ENCODE measurements at regions not wholly inside any gene's neighbourhood (a gene's known extent, or its start where the extent isn't known, plus 50 kb on each side); places are given as distances from the start of the nearest gene placed in this dataset.

- Histone ChIP-seq H3K9me3 (ENCODE audit: control insufficient read depth, insufficient read depth, low read length) (peaks cover 6% of the 10 kb centered on the region), H3K36me3 (ENCODE audit: control insufficient read depth, insufficient read depth, low read length) (no peaks in the 10 kb centered on the region), H3K23ac (ENCODE audit: low read depth, low read length) (no peak overlapping the region), H2AK9ac (replicated peaks; ENCODE audit: low read depth, low read length, poor library complexity) (no peak overlapping the region), H3K4me3 (ENCODE audit: insufficient read depth, low read depth, low read length) (no peak overlapping the region), H3K18ac (ENCODE audit: low read depth, low read length) (no peak overlapping the region), H3K79me1 (ENCODE audit: low read depth in 1 of 2, low read length in 2 of 2) (no peaks in the 10 kb centered on the region), H3K9me1 (ENCODE audit: insufficient read depth, low read length) (no peaks in the 10 kb centered on the region), H3K14ac (replicated peaks; ENCODE audit: low read depth, low read length) (no peak overlapping the region), H2AFZ (replicated peaks; ENCODE audit: low read length, poor library complexity) (no peak overlapping the region), H4K91ac (ENCODE audit: insufficient read depth, low read depth, low read length) (no peak overlapping the region), H2BK15ac (ENCODE audit: low read depth, low read length) (no peak overlapping the region), H4K5ac (ENCODE audit: low read depth, low read length) (no peak overlapping the region), H3K4me1 (ENCODE audit: control insufficient read depth, insufficient read depth, low read length) (no peaks in the 10 kb centered on the region), H3K4ac (ENCODE audit: low read depth, low read length) (no peak overlapping the region), H4K8ac (ENCODE audit: low read depth in 2 of 2, low read length in 2 of 2) (no peak overlapping the region), H3K9ac (ENCODE audit: low read depth, low read length) (no peak overlapping the region), H2AK5ac (ENCODE audit: low read depth, low read length) (no peak overlapping the region), H3K4me2 (ENCODE audit: low read depth, low read length) (no peak overlapping the region), H3K27ac (ENCODE audit: insufficient read depth, low read length) (no peak overlapping the region), H4K20me1 (ENCODE audit: insufficient read depth, low read length) (no peaks in the 10 kb centered on the region), H3K56ac (ENCODE audit: extremely low read depth, insufficient read depth, low read length) (no peak overlapping the region), H2BK120ac (ENCODE audit: low read depth, low read length) (no peak overlapping the region), H2BK20ac (ENCODE audit: low read depth, low read length) (no peak overlapping the region), H3K27me3 (ENCODE audit: control insufficient read depth, insufficient read depth, low read length) (no peaks in the 10 kb centered on the region), H2BK5ac (ENCODE audit: low read depth, low read length, poor library complexity, severe bottlenecking) (no peak overlapping the region)
- BruUV-seq (replicated peaks): no TSS peak
- TF ChIP-seq CHD1 (IDR thresholded peaks at IDR 0.05; ENCODE audit: low read depth, low read length) (no peak), CEBPB (IDR thresholded peaks at IDR 0.05; ENCODE audit: low read depth, low read length) (no peak), ELK1 (IDR thresholded peaks at IDR 0.05; ENCODE audit: borderline replicate concordance, low read depth, low read length) (no peak), NFE2L2 (IDR thresholded peaks at IDR 0.05; ENCODE audit: low read depth, low read length) (no peak), MAFK (IDR thresholded peaks at IDR 0.05; ENCODE audit: low read depth, low read length) (no peak), POLR2A (IDR thresholded peaks at IDR 0.05; ENCODE audit: low read depth, low read length) (no peak), RFX5 (IDR thresholded peaks at IDR 0.05; ENCODE audit: low read depth, low read length) (no peak), MAZ (IDR thresholded peaks at IDR 0.05; ENCODE audit: borderline replicate concordance, low read depth, low read length) (no peak), MXI1 (IDR thresholded peaks at IDR 0.05; ENCODE audit: borderline replicate concordance, low read depth, low read length) (no peak)
- TF ChIP-seq, protein P1, sequence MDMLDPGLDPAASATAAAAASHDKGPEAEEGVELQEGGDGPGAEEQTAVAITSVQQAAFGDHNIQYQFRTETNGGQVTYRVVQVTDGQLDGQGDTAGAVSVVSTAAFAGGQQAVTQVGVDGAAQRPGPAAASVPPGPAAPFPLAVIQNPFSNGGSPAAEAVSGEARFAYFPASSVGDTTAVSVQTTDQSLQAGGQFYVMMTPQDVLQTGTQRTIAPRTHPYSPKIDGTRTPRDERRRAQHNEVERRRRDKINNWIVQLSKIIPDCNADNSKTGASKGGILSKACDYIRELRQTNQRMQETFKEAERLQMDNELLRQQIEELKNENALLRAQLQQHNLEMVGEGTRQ (IDR thresholded peaks at IDR 0.05; ENCODE audit: low read depth, low read length): no peak
- TF ChIP-seq, protein P2, sequence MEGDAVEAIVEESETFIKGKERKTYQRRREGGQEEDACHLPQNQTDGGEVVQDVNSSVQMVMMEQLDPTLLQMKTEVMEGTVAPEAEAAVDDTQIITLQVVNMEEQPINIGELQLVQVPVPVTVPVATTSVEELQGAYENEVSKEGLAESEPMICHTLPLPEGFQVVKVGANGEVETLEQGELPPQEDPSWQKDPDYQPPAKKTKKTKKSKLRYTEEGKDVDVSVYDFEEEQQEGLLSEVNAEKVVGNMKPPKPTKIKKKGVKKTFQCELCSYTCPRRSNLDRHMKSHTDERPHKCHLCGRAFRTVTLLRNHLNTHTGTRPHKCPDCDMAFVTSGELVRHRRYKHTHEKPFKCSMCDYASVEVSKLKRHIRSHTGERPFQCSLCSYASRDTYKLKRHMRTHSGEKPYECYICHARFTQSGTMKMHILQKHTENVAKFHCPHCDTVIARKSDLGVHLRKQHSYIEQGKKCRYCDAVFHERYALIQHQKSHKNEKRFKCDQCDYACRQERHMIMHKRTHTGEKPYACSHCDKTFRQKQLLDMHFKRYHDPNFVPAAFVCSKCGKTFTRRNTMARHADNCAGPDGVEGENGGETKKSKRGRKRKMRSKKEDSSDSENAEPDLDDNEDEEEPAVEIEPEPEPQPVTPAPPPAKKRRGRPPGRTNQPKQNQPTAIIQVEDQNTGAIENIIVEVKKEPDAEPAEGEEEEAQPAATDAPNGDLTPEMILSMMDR (conservative IDR thresholded peaks at IDR 0.05; ENCODE audit: low read depth, low read length): no peak
- ChIA-PET POLR2A (ENCODE audit: unreplicated experiment) (no interaction called here), CTCF (no interaction called here)
- in situ Hi-C loops (cut with MboI; ENCODE audit: low sequenced_read_pairs): no loop called here
- 78% methylated on average over 9 of the region's 33 CpGs; no CpG with 5 or more reads in 1 of the 2 experiments for WGBS, 2 experiments (ENCODE audit: extremely low coverage in 2 of 2, insufficient read length in 1 of 2)
- dilution Hi-C loops (cut with HindIII; ENCODE audit: low sequenced_read_pairs, unreplicated experiment): no loop called here
- intact Hi-C loops (cut with micrococcal nuclease): no loop called here
- DNase-seq: no peak
- no peak for ATAC-seq (ENCODE audit: low read depth)
Observed at GRCh38 chr20:29750268-29750899, 1507.1 kb upstream of the DEFB115 start.

Data from IMR-90 (cell line).